Fibroblast of skin of left quadriceps (primary cell): ENCODE measurements at regions not wholly inside any gene's neighbourhood (a gene's known extent, or its start where the extent isn't known, plus 50 kb on each side); places are given as distances from the start of the nearest gene placed in this dataset.
"Not testable (repeated sequence)": the region's sequence is repeated elsewhere in the genome, so short reads cannot be mapped to it uniquely, and the experiment has no call there.

Experiments
- DNase-seq, 2 experiments: peaks; one replicate each; pipeline ENCODE4 v3.0.0-alpha.2; 2013; ENCODE audit warnings: low read depth in 2 of 2

DNA sequence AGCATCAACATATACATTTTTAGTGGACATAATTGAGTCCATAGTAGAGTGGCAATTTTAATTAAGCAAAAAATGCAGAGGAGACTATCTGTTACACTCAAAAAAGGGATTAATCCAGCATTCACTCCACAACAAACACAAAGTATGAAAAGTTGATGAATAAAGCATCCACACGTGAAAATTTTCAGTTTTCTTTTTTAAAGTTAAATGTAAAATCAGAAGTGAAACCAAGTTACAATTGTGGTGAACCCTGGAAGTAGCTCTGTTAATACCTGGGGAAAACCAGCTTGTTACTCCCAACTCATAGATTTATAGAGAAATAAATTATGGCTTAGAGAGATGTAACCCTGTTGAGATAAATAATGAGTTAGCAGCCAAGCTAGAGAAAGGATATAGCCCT is 807.8 kb downstream of the TRIB2 start:
- no peak for DNase-seq

GRCh38 chr2:13531735-13532410 is 815.1 kb downstream of the TRIB2 start:
- DNase-seq: not testable (repeated sequence)

DNA sequence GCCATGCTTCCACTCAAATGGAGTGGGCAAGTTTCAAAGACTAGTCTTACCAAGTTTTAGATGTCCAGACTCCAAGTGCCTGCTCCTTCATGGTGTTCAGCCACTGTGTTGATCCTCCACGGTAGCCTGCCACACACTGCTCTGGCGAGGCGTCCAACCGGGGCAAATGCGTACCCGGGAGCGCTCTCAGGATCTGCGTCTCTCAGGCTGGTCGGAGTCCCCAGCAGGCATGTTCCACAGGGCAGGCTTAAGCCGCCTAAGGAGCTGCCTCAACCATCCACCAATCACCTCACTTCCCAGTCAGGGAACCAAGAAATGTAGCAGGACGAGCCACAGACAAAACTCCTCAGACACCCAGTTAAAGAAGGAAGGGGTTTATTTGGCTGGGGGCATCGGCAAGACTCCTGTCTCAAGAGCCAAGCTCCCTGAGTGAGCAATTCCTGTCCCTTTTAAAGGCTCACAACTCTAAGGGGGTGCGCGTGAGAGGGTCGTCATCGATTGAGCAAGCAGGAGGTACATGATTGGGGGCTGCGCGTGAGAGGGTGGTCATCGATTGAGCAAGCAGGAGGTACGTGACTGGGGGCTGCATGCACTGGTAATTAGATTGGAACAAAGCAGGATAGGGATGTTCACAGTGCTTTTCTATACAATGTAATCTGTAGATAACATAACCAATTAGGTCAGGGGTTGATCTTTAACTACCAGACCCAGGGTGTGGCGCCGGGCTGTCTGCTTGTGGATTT is 816.2 kb downstream of the TRIB2 start:
- DNase-seq: not testable (repeated sequence)

- no peak for DNase-seq
Observed at GRCh38 chr2:13533524-13533922, 816.8 kb downstream of the TRIB2 start.

DNA sequence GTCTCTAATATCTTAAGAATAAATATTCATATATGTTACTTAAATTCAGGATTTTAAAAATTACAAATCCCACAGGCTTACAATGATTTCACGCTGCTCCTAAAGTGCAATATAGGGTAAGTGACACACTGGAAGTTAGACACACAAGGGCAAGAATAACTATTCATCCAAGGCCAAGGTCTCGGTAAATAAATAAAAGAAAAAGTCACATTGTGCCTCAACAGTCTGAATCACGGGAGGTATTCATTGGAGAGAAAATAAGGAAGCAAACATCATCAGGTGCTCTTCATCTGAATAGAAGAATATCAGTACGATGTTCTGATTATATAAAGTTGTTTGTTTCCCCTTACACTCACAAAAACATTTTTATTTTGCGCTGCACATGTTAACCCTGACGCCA is 820.2 kb downstream of the TRIB2 start:
- no peak for DNase-seq

- DNase-seq: no peak
Observed at GRCh38 chr2:13537771-13538349, 821.1 kb downstream of the TRIB2 start.

- no peak for DNase-seq
Observed at GRCh38 chr2:13539296-13539695, 822.6 kb downstream of the TRIB2 start.

- no peak for DNase-seq
Observed at GRCh38 chr2:13542061-13542460, 825.3 kb downstream of the TRIB2 start.

DNA sequence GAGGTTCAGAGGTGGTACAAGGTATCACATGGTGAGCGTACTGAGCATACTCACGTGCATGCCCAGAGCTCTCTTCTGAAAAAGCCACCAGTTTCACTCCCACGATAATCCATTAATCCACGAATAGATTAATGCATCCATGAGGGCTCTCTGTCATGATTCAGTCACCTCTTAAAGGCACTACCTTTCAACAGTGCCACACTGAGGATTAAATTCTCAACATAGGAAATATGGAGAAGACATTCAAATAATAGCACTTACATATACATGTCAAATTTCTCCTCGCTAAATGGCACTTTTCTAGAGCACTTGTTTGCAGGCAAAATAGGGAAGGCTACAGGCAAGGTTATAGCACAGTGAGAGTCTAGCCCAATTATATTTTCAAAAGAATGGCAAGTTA is 825.9 kb downstream of the TRIB2 start:
- no peak for DNase-seq

- no peak for DNase-seq
Observed at GRCh38 chr2:13543550-13543949, 826.8 kb downstream of the TRIB2 start.

GRCh38 chr2:13545320-13545719 is 828.6 kb downstream of the TRIB2 start:
- no peak for DNase-seq

DNA sequence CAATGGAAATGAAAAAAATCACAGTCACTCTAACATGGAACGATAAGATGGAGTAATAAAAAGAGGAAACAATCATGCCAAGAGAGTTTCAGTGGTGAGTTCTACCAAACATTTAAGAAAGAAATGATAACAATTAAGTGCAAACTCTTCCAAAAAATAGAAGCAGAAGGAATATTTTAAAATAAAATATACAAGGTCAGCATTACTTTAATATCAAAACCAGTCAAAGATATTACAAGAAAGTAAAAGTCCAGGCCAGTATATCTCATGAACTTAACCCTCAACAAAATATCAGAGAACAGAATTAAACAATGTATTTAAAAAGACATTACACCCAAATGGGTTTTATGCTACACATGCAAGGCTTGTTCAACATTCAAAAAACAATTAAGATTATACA is 829.4 kb downstream of the TRIB2 start:
- DNase-seq: no peak

- no peak for DNase-seq
Observed at GRCh38 chr2:13550285-13551231, 833.8 kb downstream of the TRIB2 start.

GRCh38 chr2:13558368-13558767 is 841.6 kb downstream of the TRIB2 start:
- peak in 1 of 2 experiments; percentile 18 for DNase-seq

DNA sequence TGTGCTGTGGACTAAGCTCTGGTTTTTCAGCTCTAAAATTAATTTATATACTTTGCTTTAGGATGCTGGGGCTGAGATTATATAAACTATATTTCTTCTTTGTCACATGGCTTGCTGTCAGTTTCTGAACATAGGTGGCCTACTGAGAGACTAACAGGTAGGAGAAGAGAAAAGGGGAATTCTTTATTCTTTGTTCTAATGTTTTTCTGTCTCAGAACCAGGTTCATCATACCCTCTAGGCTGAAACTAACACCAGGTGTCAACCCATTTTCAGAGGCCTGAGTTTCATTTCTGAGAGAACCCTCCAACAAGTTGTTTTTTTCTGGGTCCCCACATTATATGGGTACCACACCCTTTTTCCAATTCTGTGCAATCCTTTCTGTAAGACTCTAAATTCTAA is 843.6 kb downstream of the TRIB2 start:
- no peak for DNase-seq

DNA sequence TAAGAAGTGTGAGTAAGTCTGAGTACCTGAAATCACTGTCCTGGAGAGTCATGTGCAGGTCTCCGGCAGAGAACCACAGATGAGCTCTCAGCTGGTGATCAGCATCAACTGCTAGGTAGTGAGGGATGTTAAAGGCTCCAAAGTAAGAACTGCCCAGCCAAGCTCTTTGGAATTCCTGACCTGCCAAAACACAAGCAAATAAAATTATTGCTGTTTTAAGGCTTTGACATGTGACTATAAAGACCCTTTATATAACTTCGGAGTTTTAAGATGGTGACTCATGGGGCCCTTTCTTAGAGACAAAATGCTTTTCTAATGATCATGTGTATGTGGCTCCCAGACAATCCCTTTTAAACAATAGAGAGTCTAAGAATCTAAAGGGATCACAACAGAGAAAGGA is 855.7 kb downstream of the TRIB2 start:
- no peak for DNase-seq

- DNase-seq: no peak
Observed at GRCh38 chr2:13574831-13575230, 858.1 kb downstream of the TRIB2 start.

DNA sequence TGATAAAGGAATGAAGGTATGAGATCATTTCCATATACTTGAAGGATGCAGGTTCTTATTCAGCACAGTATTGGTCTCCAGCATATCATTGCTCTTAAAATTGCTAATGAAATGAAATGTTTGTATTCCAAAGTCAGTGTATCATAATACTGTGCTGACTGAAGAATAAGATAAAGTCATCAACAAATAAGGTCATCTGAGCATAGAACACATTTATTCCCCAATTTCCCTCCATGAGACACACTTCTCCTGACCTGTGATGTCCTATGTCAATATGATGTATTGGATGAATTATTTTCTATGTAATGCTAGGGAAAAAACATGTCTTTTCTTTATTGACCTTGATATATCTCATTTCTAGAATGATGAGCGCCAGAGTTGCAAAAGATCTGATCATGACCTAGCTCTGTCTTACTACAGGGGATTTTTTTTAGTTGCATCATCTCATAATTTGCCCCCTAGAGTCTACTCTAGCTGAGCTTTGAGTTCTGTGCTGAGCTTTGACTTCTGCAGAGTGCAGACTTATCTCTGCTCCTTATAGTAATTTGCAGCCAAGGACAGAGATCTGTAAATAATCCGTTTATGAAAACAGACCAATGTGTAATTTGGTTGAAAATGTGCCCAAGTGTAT is 859.8 kb downstream of the TRIB2 start:
- DNase-seq: no peak

DNA sequence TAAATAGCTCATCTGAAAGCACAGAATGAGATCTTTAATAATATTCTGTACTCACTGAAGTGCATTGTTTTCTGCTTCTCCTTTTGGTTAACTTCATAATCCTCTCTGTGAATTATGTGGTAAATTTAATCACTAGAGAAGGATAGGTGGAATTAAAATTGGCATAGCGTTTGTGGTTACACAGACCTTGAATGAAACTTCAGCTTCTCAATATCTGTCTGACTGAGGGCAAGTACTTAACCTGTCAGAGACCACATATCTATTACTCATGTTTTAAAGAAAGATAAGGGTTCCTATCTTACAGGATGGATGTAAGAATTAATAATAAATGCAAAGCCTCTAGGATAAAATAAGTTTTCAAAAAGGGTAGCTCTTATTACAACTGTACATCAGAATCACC is 861.8 kb downstream of the TRIB2 start:
- DNase-seq: no peak

DNA sequence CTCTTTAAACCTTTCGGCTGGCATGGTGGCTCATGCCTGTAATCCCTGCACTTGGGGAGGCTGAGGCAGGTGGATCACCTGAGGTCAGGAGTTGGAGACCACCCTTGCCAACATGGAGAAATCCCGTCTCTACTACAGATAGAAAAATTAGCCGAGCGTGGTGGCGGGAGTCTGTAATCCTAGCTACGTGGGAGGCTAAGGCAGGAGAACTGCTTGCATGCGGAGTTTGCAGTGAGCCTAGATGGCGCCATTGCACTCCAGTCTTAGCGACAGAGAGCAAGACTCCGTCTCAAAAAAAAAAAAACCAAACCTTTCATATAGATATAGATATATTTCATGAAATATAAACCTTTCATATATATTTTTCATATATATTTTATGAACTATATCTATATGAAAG is 864.7 kb downstream of the TRIB2 start:
- DNase-seq: no peak

GRCh38 chr2:13583609-13584008 is 866.9 kb downstream of the TRIB2 start:
- DNase-seq: peak in 1 of 2 experiments; percentile 10

- no peak for DNase-seq
Observed at GRCh38 chr2:13584020-13584419, 867.3 kb downstream of the TRIB2 start.
